Fibroblast of lung (primary cell): ENCODE measurements at regions not wholly inside any gene's neighbourhood (a gene's known extent, or its start where the extent isn't known, plus 50 kb on each side); places are given as distances from the start of the nearest gene placed in this dataset.

Source experiments
- DNase-seq, 2 donors: peaks; one replicate each; pipeline versions ENCODE4 v3.0.0 to v3.0.0-alpha.2; 2010; ENCODE audit warnings: low read depth in 2 of 2
- H2AFZ ChIP-seq: 2 replicates; pipeline ENCODE4 v1.5.1; 2012; ENCODE audit warnings: low read length, control low read depth, inconsistent platforms
- H3K27ac ChIP-seq: 2 replicates; pipeline ENCODE4 v1.5.1; 2011; ENCODE audit warnings: low read length, control low read depth; ENCODE audit not compliant: insufficient read depth
- H3K27me3 ChIP-seq: 2 replicates; pipeline ENCODE4 v1.5.1; 2011; ENCODE audit warnings: mild to moderate bottlenecking, low read length; ENCODE audit not compliant: control insufficient read depth, insufficient read depth
- H3K36me3 ChIP-seq: 2 replicates; pipeline ENCODE4 v1.5.1; 2011; ENCODE audit warnings: low read length; ENCODE audit not compliant: control insufficient read depth, insufficient read depth
- H3K4me1 ChIP-seq: 2 replicates; pipeline ENCODE4 v1.5.1; 2011; ENCODE audit warnings: low read length; ENCODE audit not compliant: control insufficient read depth, insufficient read depth; ENCODE audit errors: extremely low read depth
- H3K4me2 ChIP-seq: 2 replicates; pipeline ENCODE4 v1.5.1; 2011; ENCODE audit warnings: low read length, control low read depth; ENCODE audit not compliant: insufficient read depth; ENCODE audit errors: extremely low read depth
- H3K4me3 ChIP-seq, 4 experiments: fragments of 200-600 bp in 1 of 4; sonication (generic) in 1 of 4; replicated peaks in 1 of 4; 2 replicates each; pipeline ENCODE4 v1.5.1; 2011 to 2016; ENCODE audit warnings: low read length in 4 of 4, low read depth in 3 of 4, mild to moderate bottlenecking in 3 of 4, control low read depth in 2 of 4, inconsistent platforms in 1 of 4, mixed read lengths in 1 of 4; ENCODE audit not compliant: insufficient read depth in 1 of 4; ENCODE audit errors: control extremely low read depth in 1 of 4
- H3K79me2 ChIP-seq: 2 replicates; pipeline ENCODE4 v1.5.1; 2012; ENCODE audit warnings: mild to moderate bottlenecking, low read length, inconsistent platforms; ENCODE audit not compliant: control insufficient read depth, insufficient read depth
- H3K9ac ChIP-seq: 2 replicates; pipeline ENCODE4 v1.5.1; 2011; ENCODE audit warnings: mild to moderate bottlenecking, low read length, control low read depth; ENCODE audit not compliant: insufficient read depth
- H3K9me3 ChIP-seq: 2 replicates; pipeline ENCODE4 v1.5.1; 2012; ENCODE audit warnings: low read depth, low read length; ENCODE audit not compliant: control insufficient read depth, insufficient read depth
- H4K20me1 ChIP-seq: 2 replicates; pipeline ENCODE4 v1.5.1; 2011; ENCODE audit warnings: low read length; ENCODE audit not compliant: control insufficient read depth, insufficient read depth; ENCODE audit errors: extremely low read depth
- EZH2 ChIP-seq: IDR thresholded peaks from 2 replicates; pipeline ENCODE4 v1.5.1; 2012; ENCODE audit warnings: low read length, control low read depth, mild to moderate bottlenecking; ENCODE audit errors: missing control alignments
- TF ChIP-seq, protein P1 (sequence below), 2 donors: IDR thresholded peaks in 1 of 2; conservative IDR thresholded peaks in 1 of 2; 1 replicate in 1 of 2; 2 replicates in 1 of 2; pipeline ENCODE4 v1.5.1; 2011 to 2012; ENCODE audit warnings: low read length in 2 of 2, control low read depth in 1 of 2, inconsistent platforms in 1 of 2, low read depth in 1 of 2, mild to moderate bottlenecking in 1 of 2

DNA sequence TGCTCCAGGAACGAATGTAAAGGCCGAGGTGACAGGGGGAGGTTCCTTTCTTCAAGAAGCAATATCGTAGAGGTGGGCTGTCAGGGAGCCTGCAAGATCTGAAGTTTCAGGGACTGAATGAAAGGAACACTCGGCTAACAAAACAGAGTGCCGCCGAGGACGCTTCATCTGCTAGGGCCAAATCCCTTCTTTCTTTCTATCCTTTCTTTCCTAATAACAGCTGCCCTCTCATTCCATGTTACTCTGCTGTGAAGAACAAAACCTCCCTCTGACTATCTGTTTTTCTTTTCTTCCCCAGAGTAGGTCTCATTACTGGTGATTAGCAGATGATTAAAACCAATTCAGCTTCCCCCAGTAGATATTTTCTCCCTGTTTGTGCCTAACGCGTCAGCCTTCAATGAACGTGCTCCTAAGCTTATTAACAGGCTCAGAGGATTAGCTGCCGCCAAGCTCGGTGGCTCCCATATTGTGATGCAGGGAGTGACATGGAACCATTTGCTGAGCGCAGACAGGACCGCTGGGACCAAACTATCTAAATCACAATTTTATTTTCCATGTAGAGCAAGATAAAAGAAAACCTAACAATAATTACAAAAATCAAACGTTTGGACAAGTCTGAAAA lies 414.6 kb downstream of the TMEM182 start:
- TF ChIP-seq EZH2, result no peak
- TF ChIP-seq, protein P1, sequence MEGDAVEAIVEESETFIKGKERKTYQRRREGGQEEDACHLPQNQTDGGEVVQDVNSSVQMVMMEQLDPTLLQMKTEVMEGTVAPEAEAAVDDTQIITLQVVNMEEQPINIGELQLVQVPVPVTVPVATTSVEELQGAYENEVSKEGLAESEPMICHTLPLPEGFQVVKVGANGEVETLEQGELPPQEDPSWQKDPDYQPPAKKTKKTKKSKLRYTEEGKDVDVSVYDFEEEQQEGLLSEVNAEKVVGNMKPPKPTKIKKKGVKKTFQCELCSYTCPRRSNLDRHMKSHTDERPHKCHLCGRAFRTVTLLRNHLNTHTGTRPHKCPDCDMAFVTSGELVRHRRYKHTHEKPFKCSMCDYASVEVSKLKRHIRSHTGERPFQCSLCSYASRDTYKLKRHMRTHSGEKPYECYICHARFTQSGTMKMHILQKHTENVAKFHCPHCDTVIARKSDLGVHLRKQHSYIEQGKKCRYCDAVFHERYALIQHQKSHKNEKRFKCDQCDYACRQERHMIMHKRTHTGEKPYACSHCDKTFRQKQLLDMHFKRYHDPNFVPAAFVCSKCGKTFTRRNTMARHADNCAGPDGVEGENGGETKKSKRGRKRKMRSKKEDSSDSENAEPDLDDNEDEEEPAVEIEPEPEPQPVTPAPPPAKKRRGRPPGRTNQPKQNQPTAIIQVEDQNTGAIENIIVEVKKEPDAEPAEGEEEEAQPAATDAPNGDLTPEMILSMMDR (conservative IDR thresholded peaks at IDR 0.05 in 1 of 2, IDR thresholded peaks at IDR 0.05 in 1 of 2; ENCODE audit: low read depth in 1 of 2, low read length in 2 of 2), result no peak
- no peak overlapping the region for H3K27ac ChIP-seq
- H3K4me2 ChIP-seq, result no peak overlapping the region

DNA sequence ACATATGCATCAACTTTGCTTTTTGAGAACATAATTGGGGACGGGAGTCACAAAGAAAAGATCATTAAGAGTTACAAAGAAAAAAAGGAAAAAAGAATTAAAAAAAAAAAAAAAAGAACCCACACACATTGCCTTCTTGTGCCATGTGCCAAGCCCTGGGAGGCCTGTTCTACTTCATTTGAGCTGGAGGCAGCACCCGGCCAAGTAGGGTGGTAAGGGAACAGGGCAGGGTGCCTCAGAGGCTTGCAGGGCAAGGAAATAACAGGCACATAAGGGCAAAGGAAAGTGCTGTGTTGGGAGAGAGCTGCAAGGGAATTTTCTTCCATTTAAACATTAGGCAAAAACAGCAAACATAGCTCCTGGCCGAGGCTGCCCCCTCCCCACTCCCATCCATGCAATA lies 418.0 kb downstream of the TMEM182 start:
- Histone ChIP-seq H3K9me3 (no peaks in the 10 kb centered on the region), H3K4me2 (no peak overlapping the region), H4K20me1 (no peaks in the 10 kb centered on the region), H3K36me3 (no peaks in the 10 kb centered on the region), H3K27me3 (no peaks in the 10 kb centered on the region), H3K79me2 (no peaks in the 10 kb centered on the region), H2AFZ (no peak overlapping the region), H3K4me1 (no peaks in the 10 kb centered on the region), H3K27ac (no peak overlapping the region), H3K9ac (no peak overlapping the region), H3K4me3 (no peak overlapping the region)
- TF ChIP-seq, protein P1 (conservative IDR thresholded peaks at IDR 0.05 in 1 of 2, IDR thresholded peaks at IDR 0.05 in 1 of 2; ENCODE audit: low read depth in 1 of 2, low read length in 2 of 2), result no peak
- TF ChIP-seq EZH2, result no peak
- DNase-seq, result no peak

More for the DNA sequence above, 414.6 kb downstream of the TMEM182 start:
- no peaks in the 10 kb centered on the region for H3K27me3 ChIP-seq
- H3K4me1 ChIP-seq, result no peaks in the 10 kb centered on the region
- H3K4me3 ChIP-seq, result no peak overlapping the region
- no peaks in the 10 kb centered on the region for H3K9me3 ChIP-seq
- no peak overlapping the region for H2AFZ ChIP-seq
- H3K79me2 ChIP-seq, result no peaks in the 10 kb centered on the region
- no peak overlapping the region for H3K9ac ChIP-seq
- H3K36me3 ChIP-seq, result no peaks in the 10 kb centered on the region
- H4K20me1 ChIP-seq, result no peaks in the 10 kb centered on the region
- no peak for DNase-seq

DNA sequence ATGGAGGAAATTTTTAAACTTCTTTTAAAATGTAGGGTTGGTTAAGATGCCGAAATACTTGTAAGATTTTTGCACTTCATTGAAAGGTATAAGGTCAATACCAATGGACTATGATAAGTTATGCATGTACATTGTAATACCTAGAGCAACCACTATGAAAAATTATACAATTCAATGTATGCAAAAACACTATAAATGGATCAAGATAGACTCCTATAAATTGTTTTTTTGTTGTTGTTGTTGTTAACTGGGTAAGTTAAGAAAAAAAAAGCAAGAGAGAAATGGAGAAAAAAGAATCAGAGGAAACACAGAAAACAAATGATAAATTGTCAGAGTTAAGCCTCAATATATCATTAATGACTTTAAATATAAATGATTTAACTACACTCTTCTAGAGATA lies 421.2 kb downstream of the TMEM182 start:
- Histone ChIP-seq H3K4me3 (no peak overlapping the region), H4K20me1 (no peaks in the 10 kb centered on the region), H3K4me1 (no peaks in the 10 kb centered on the region), H3K9ac (no peak overlapping the region), H3K27ac (no peak overlapping the region), H3K9me3 (no peaks in the 10 kb centered on the region), H2AFZ (no peak overlapping the region), H3K27me3 (no peaks in the 10 kb centered on the region), H3K4me2 (no peak overlapping the region), H3K79me2 (no peaks in the 10 kb centered on the region), H3K36me3 (no peaks in the 10 kb centered on the region)
- no peak for DNase-seq
- no peak for TF ChIP-seq EZH2
- TF ChIP-seq, protein P1 (conservative IDR thresholded peaks at IDR 0.05 in 1 of 2, IDR thresholded peaks at IDR 0.05 in 1 of 2; ENCODE audit: low read depth in 1 of 2, low read length in 2 of 2), result no peak
